HCT116 (cell line): ENCODE measurements at regions not wholly inside any gene's neighbourhood (a gene's known extent, or its start where the extent isn't known, plus 50 kb on each side); places are given as distances from the start of the nearest gene placed in this dataset.

Experiments used
- ATAC-seq: fragments of 200-7000 bp; cut with Tn5 transposase; 2 replicates; pipeline ENCODE4 v1.9.1; 2020; ENCODE audit warnings: mild to moderate bottlenecking, moderate library complexity
- BruUV-seq: library from RNA; stranded (reverse); fragments of 400-500 nt; replicated peaks from 2 replicates; lab custom pipeline; 2021; lab: Mats Ljungman, UMichigan
- CTCF ChIA-PET: fragments of 300-600 bp; sonication (Branson Sonifier 250); formaldehyde crosslinking; loops from one replicate; lab custom pipeline; 2021; ENCODE audit warnings: antibody characterized with exemption; lab: Charles Lee
- POLR2A ChIA-PET: fragments of 300-600, 350-600 bp; sonication (Branson Sonifier 250); formaldehyde crosslinking; loops from one replicate; lab custom pipeline; 2021; ENCODE audit warnings: antibody characterized with exemption; lab: Charles Lee
- RAD21 ChIA-PET, 2 experiments: fragments of 300-600 bp; sonication (Branson Sonifier 250); formaldehyde crosslinking; loops; one replicate each; lab custom pipeline; 2023; ENCODE audit warnings: low total read pairs in 2 of 2; ENCODE audit not compliant: uncharacterized antibody in 2 of 2, unreplicated experiment in 2 of 2, low non-redundant PET in 1 of 2; lab: Charles Lee
- DNase-seq: peaks from one replicate; pipeline ENCODE4 v3.0.0-alpha.2; 2010; ENCODE audit warnings: low read depth, low spot score
- H2AFZ ChIP-seq: fragments of 200-600 bp; shearing (Covaris generic), sonication (generic); 2 replicates; pipeline ENCODE4 v1.6.1; 2017; ENCODE audit warnings: low read depth, mixed run types, mixed read lengths, antibody characterized with exemption, low read length; ENCODE audit not compliant: poor library complexity, severe bottlenecking
- H3K27ac ChIP-seq: 2 replicates; pipeline ENCODE4 v1.5.1; 2012; ENCODE audit warnings: low read depth, low read length
- H3K27me3 ChIP-seq: fragments of 200-600 bp; sonication (generic); 2 replicates; pipeline ENCODE4 v1.6.1; 2016; ENCODE audit warnings: mixed run types, low read length, mixed read lengths; ENCODE audit not compliant: insufficient read depth
- H3K36me3 ChIP-seq, 2 experiments: fragments of 200-500 bp in 1 of 2; fragments of 200-600 bp in 1 of 2; sonication (Bioruptor generic) in 1 of 2; sonication (generic) in 1 of 2; 2 replicates each; pipeline versions ENCODE4 v1.5.1 to v1.6.1; 2014 to 2016; ENCODE audit warnings: low read length in 2 of 2, inconsistent platforms in 1 of 2, mixed read lengths in 1 of 2, mixed run types in 1 of 2; ENCODE audit not compliant: insufficient read depth in 2 of 2, control insufficient read depth in 1 of 2
- H3K4me1 ChIP-seq, 2 experiments: fragments of 200-600 bp in 1 of 2; sonication (generic) in 1 of 2; 2 replicates each; pipeline versions ENCODE4 v1.5.1 to v1.6.1; 2012 to 2017; ENCODE audit warnings: low read length in 2 of 2, inconsistent platforms in 1 of 2, mild to moderate bottlenecking in 1 of 2, mixed read lengths in 1 of 2, mixed run types in 1 of 2, moderate library complexity in 1 of 2; ENCODE audit not compliant: insufficient read depth in 2 of 2, control insufficient read depth in 1 of 2
- H3K4me2 ChIP-seq: fragments of 200-600 bp; sonication (generic); 2 replicates; pipeline ENCODE4 v1.6.1; 2017; ENCODE audit warnings: mixed run types, low read length, mixed read lengths
- H3K4me3 ChIP-seq, 2 experiments: fragments of 200-600 bp in 1 of 2; sonication (generic) in 1 of 2; replicated peaks in 1 of 2; 2 replicates each; pipeline ENCODE4 v1.5.1; 2011 to 2016; ENCODE audit warnings: low read length in 2 of 2, control low read depth in 1 of 2, low read depth in 1 of 2, mild to moderate bottlenecking in 1 of 2, mixed read lengths in 1 of 2, mixed run types in 1 of 2
- H3K79me2 ChIP-seq: fragments of 200-600 bp; sonication (generic); 2 replicates; pipeline ENCODE4 v1.6.1; 2017; ENCODE audit warnings: mild to moderate bottlenecking, mixed run types, low read length, moderate library complexity, mixed read lengths; ENCODE audit not compliant: insufficient read depth
- H3K9ac ChIP-seq: fragments of 200-600 bp; sonication (generic); 2 replicates; pipeline ENCODE4 v1.6.1; 2016; ENCODE audit warnings: low read length, mixed read lengths
- H3K9me2 ChIP-seq: fragments of 200-600 bp; sonication (generic), shearing (Covaris generic); 2 replicates; pipeline ENCODE4 v1.6.1; 2017; ENCODE audit warnings: mixed run types, mild to moderate bottlenecking, moderate library complexity; ENCODE audit not compliant: insufficient read depth
- H3K9me3 ChIP-seq, 2 experiments: fragments of 200-500 bp in 1 of 2; fragments of 200-600 bp in 1 of 2; sonication (Bioruptor generic) in 1 of 2; sonication (generic) in 1 of 2; 2 replicates each; pipeline ENCODE4 v1.6.1; 2014 to 2017; ENCODE audit warnings: low read length in 2 of 2, mixed read lengths in 2 of 2, inconsistent platforms in 1 of 2, low read depth in 1 of 2, mild to moderate bottlenecking in 1 of 2, mixed run types in 1 of 2, moderate library complexity in 1 of 2; ENCODE audit not compliant: control insufficient read depth in 1 of 2, insufficient read depth in 1 of 2
- H4K20me1 ChIP-seq: fragments of 200-600 bp; sonication (generic), shearing (Covaris generic); 2 replicates; pipeline ENCODE4 v1.6.1; 2017; ENCODE audit warnings: mixed run types, mild to moderate bottlenecking, moderate library complexity; ENCODE audit not compliant: insufficient read depth
- ATF3 ChIP-seq: IDR thresholded peaks from 2 replicates; pipeline ENCODE4 v1.6.1; 2012
- CEBPB ChIP-seq: IDR thresholded peaks from 2 replicates; pipeline ENCODE4 v1.6.1; 2012; ENCODE audit warnings: low read depth
- EGR1 ChIP-seq: IDR thresholded peaks from 2 replicates; pipeline ENCODE4 v1.6.1; 2012; ENCODE audit warnings: low read depth
- ELF1 ChIP-seq: IDR thresholded peaks from 2 replicates; pipeline ENCODE4 v1.6.1; 2012; ENCODE audit warnings: low read depth, borderline replicate concordance
- EZH2 ChIP-seq: fragments of 200-600 bp; sonication (generic); IDR thresholded peaks from 2 replicates; pipeline ENCODE4 v1.6.1; 2017; ENCODE audit warnings: antibody characterized with exemption, mixed run types
- SIN3A ChIP-seq: IDR thresholded peaks from 2 replicates; pipeline ENCODE4 v1.6.1; 2012; ENCODE audit warnings: low read depth
- SP1 ChIP-seq: IDR thresholded peaks from 2 replicates; pipeline ENCODE4 v1.6.1; 2012; ENCODE audit warnings: low read depth
- TCF7L2 ChIP-seq: IDR thresholded peaks from 2 replicates; pipeline ENCODE4 v1.7.0; 2011; ENCODE audit warnings: borderline replicate concordance, inconsistent platforms; ENCODE audit not compliant: insufficient read depth, insufficient read length; ENCODE audit errors: extremely low read depth
- YY1 ChIP-seq: IDR thresholded peaks from 2 replicates; pipeline ENCODE4 v1.6.1; 2011; ENCODE audit warnings: low read length, low read depth, moderate library complexity, mild to moderate bottlenecking; ENCODE audit not compliant: insufficient replicate concordance; ENCODE audit errors: extremely low read depth
- ZBTB33 ChIP-seq: IDR thresholded peaks from 2 replicates; pipeline ENCODE4 v1.6.1; 2011; ENCODE audit warnings: mild to moderate bottlenecking, low read length, moderate library complexity; ENCODE audit not compliant: insufficient replicate concordance; ENCODE audit errors: extremely low read depth
- ZFX ChIP-seq: fragments of 450-650 bp; IDR thresholded peaks from 2 replicates; pipeline ENCODE4 v1.6.1; 2017
- ZNF274 ChIP-seq: fragments of 200-500 bp; sonication (Bioruptor generic); IDR thresholded peaks from 2 replicates; pipeline ENCODE4 v1.6.1; 2014; ENCODE audit warnings: mild to moderate bottlenecking, low read depth, low read length, inconsistent platforms
- intact Hi-C: fragments of 100-400 bp; cut with micrococcal nuclease; formaldehyde crosslinking; loops from 2 replicates; pipeline ENCODE4 v1.10.0; 2022
- TF ChIP-seq, protein P1 (sequence below): IDR thresholded peaks from 2 replicates; pipeline ENCODE4 v1.6.1; 2012

GRCh38 chr2:128490321-128490720 lies 171.7 kb upstream of the HS6ST1 start:
- Histone ChIP-seq H4K20me1 (no peaks in the 10 kb centered on the region), H3K27ac (no peak overlapping the region), H3K9ac (no peak overlapping the region), H3K36me3 (no peaks in the 10 kb centered on the region), H3K9me3 (no peaks in the 10 kb centered on the region), H3K4me2 (no peak overlapping the region), H3K4me1 (no peaks in the 10 kb centered on the region), H3K27me3 (0 out of 2 replicates have a peak, but pooled peaks cover 3% of the 10 kb centered on the region), H3K79me2 (no peaks in the 10 kb centered on the region), H3K4me3 (no peak overlapping the region), H3K9me2 (no peaks in the 10 kb centered on the region), H2AFZ (no peak overlapping the region)
- RAD21 ChIA-PET = no interaction called here
- BruUV-seq = no TSS peak
- no peak for ATAC-seq
- POLR2A ChIA-PET = no interaction called here
- TF ChIP-seq ELF1 (no peak), EGR1 (no peak), ATF3 (no peak), EZH2 (no peak), SIN3A (no peak), SP1 (no peak), TCF7L2 (no peak), CEBPB (no peak), ZBTB33 (no peak), ZFX (no peak), YY1 (no peak), ZNF274 (no peak)
- TF ChIP-seq, protein P1, sequence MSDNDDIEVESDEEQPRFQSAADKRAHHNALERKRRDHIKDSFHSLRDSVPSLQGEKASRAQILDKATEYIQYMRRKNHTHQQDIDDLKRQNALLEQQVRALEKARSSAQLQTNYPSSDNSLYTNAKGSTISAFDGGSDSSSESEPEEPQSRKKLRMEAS = no peak
- CTCF ChIA-PET = no interaction called here
- no peak for DNase-seq
- intact Hi-C loops = no loop called here
